ENCODE measurements at regions not wholly inside any gene's neighbourhood (a gene's known extent, or its start where the extent isn't known, plus 50 kb on each side); places are given as distances from the start of the nearest gene placed in this dataset.

DNA sequence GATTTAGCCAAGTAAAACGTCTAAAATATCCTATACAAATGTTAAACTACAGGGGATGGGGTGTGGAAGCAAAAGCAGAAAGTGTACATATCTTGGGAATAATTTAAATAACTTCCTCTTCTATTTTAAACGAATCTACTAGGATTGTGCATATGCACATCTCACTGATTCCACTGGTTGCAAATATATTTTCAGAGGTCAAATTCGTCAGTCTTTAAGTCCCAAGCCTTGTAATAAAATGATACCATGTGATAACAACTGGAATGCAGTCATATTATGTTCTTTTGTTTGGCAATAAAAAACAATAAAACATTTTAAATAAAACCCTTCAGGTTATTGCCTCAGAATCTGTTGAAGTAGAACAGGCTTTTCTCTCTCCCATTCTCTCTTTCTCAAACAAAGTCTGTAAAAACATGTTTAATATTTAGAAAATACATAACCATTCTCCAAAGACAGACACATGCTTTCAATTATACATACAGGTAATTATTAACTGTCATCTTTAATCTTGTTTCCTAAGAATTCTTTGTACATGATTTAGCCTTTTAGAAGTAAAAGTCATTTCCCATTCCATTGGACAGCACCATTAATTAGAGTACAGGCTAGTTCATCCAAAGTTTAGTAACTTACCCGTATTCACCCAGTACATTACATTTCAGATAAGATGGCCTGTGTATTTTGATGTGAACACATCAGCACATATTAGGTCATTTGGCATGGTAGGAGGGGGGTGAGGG lies 421.1 kb downstream of the PCDH7 start:
- TF ChIP-seq GATA3 (IDR thresholded peaks at IDR 0.05; ENCODE audit: low read depth, low read length): no peak
- no peak for TF ChIP-seq GATA2 (IDR thresholded peaks at IDR 0.05; ENCODE audit: low read depth, low read length)

All from SH-SY5Y (cell line).